Chondrocyte (in vitro differentiated cells): ENCODE measurements at regions not wholly inside any gene's neighbourhood (a gene's known extent, or its start where the extent isn't known, plus 50 kb on each side); places are given as distances from the start of the nearest gene placed in this dataset.

Experiments used
- DNase-seq: peaks from one replicate; pipeline ENCODE4 v3.0.0; 2021; ENCODE audit warnings: mixed read lengths, low spot score
- H3K27ac Mint-ChIP-seq: one replicate; pipeline ENCODE4 v1.8.0; 2021; ENCODE audit warnings: mild to moderate bottlenecking, moderate library complexity, mixed read lengths; ENCODE audit not compliant: unreplicated experiment
- H3K27me3 Mint-ChIP-seq: 2 replicates; pipeline ENCODE4 v1.8.0; 2021; ENCODE audit warnings: low read depth, mixed read lengths
- H3K36me3 Mint-ChIP-seq: 2 replicates; pipeline ENCODE4 v1.8.0; 2021; ENCODE audit warnings: low read depth, mixed read lengths
- H3K4me1 Mint-ChIP-seq: 2 replicates; pipeline ENCODE4 v1.8.0; 2021; ENCODE audit warnings: low read depth, mild to moderate bottlenecking, mixed read lengths
- H3K4me3 Mint-ChIP-seq: one replicate; pipeline ENCODE4 v1.8.0; 2021; ENCODE audit warnings: mild to moderate bottlenecking, moderate library complexity, mixed read lengths; ENCODE audit not compliant: unreplicated experiment
- H3K9me3 Mint-ChIP-seq: 2 replicates; pipeline ENCODE4 v1.8.0; 2021; ENCODE audit warnings: low read depth, mixed read lengths
- CTCF ChIP-seq: fragments of 200-600 bp; sonication (generic); IDR thresholded peaks from 2 replicates; pipeline ENCODE4 v1.5.0; 2021; ENCODE audit warnings: antibody characterized with exemption, mild to moderate bottlenecking, moderate library complexity

DNA sequence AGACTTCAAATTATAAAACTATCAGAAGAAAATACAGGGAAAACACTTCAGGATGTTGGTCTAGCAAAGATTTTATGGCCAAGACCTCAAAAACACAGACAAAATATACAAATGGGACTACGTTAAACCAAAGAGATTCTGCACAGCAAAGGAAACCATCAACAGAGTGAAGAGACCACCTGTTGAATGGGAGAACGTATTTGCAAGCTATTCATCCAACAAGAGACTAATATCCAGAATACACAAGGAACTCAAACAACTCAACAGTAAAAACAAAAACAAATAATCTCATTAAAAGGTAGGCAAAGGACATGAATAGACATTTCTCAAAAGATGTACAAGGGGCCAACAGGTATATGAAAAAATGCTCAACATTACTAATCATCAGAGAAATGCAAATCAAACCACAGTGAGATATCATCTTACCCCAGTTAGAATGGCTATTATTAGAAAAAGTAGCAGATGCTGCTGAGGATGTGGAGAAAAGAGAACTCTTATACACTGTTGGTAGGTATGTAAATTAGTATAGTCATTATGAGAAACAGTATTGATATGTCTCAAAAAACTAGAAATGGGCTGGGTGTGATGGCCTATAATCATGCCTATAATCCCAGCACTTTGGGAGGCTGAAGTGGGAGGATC lies 112.6 kb downstream of the LRIG2 start:
- Mint-ChIP-seq H3K27me3 (peaks cover 48% of the 10 kb centered on the region), H3K36me3 (no peaks in the 10 kb centered on the region), H3K9me3 (peaks cover 23% of the 10 kb centered on the region), H3K4me3 (no peak overlapping the region), H3K27ac (no peak overlapping the region), H3K4me1 (no peaks in the 10 kb centered on the region)
- TF ChIP-seq CTCF = no peak
- no peak for DNase-seq

DNA sequence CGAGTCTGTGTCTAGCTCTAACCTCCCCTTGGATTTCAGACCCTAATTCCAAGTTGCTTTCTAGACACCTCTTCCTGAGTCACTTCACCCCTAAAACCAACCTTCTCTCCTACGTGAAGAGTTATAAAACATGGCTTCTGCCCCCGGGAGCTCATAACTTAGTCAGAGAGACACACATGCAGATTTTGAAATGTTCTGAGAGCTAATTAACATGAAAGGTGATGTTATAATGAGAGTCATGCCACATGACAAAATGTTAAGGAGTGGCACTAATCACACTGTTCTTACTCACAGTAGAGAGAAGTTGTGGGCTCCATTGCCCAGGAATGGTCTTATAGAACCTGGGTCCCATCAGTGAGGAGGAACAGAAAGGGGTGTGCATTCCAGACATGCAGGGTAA lies 117.1 kb downstream of the LRIG2 start:
- Mint-ChIP-seq H3K27me3 (peaks cover 26% of the 10 kb centered on the region), H3K4me1 (no peaks in the 10 kb centered on the region), H3K9me3 (peaks cover 13% of the 10 kb centered on the region), H3K36me3 (no peaks in the 10 kb centered on the region), H3K4me3 (no peak overlapping the region), H3K27ac (no peak overlapping the region)
- DNase-seq = no peak
- TF ChIP-seq CTCF = no peak

DNA sequence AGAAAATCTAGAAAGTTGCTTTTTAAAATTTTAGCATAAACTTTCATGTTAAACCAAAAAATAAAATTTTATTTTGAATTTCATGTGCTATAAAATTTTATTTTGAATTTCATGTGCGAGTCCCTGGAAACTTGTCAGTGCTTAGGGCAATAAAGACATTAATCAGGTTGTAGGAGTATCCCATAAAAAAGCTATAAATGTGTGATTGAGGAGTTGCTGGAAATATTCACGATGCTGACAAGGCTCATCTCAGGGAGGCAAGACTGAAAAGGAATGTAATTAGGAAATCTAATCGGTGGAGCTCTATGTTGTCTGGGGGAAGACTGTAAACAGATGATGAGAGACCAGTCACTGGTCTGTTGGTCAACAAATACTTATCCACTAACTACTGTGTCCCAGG lies 117.9 kb downstream of the LRIG2 start:
- Mint-ChIP-seq H3K27me3 (peaks cover 21% of the 10 kb centered on the region), H3K36me3 (no peaks in the 10 kb centered on the region), H3K27ac (no peak overlapping the region), H3K9me3 (peaks cover 7% of the 10 kb centered on the region), H3K4me1 (no peaks in the 10 kb centered on the region), H3K4me3 (no peak overlapping the region)
- no peak for TF ChIP-seq CTCF
- no peak for DNase-seq

- H3K4me1 Mint-ChIP-seq = no peaks in the 10 kb centered on the region
- peaks cover 7% of the 10 kb centered on the region for H3K9me3 Mint-ChIP-seq
- no peaks in the 10 kb centered on the region for H3K36me3 Mint-ChIP-seq
- H3K27ac Mint-ChIP-seq = no peak overlapping the region
- peaks cover 21% of the 10 kb centered on the region for H3K27me3 Mint-ChIP-seq
- TF ChIP-seq CTCF = no peak
- no peak for DNase-seq
- no peak overlapping the region for H3K4me3 Mint-ChIP-seq
Observed at GRCh38 chr1:113191579-113192076, 118.6 kb downstream of the LRIG2 start.

DNA sequence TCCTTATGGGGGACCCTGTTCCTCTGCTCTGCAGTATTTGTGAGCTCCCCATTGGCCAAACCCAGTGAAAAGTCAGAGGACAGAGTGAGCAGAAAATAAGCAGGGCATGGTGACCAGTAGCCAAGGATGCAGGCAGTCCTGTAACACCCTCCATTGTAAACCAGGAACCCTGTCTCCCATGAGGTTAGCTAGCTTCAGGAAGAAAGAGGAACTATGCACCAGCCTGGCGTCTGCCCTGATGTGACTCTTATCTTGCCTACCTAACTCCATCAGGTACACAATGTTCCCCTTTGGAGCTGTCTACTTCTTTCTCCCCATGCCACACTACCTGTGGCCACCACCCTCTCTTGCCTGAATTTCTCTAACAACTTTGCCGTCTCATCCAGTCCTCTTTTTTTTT lies 119.2 kb downstream of the LRIG2 start:
- no peaks in the 10 kb centered on the region for H3K4me1 Mint-ChIP-seq
- H3K36me3 Mint-ChIP-seq = no peaks in the 10 kb centered on the region
- H3K27ac Mint-ChIP-seq = no peak overlapping the region
- H3K27me3 Mint-ChIP-seq = peaks cover 21% of the 10 kb centered on the region
- no peak overlapping the region for H3K4me3 Mint-ChIP-seq
- H3K9me3 Mint-ChIP-seq = peaks cover 7% of the 10 kb centered on the region
- no peak for DNase-seq
- TF ChIP-seq CTCF = no peak
